Stimulated activated CD4-positive, alpha-beta T cell treated with anti-CD3 and anti-CD28 coated beads, Interleukin-12 subunit alpha, Interleukin-12 subunit beta, amount 100 ng/mL, for 4 hours (primary cell): ENCODE measurements at regions not wholly inside any gene's neighbourhood (a gene's known extent, or its start where the extent isn't known, plus 50 kb on each side); places are given as distances from the start of the nearest gene placed in this dataset.

Source experiments
- DNase-seq: peaks from one replicate; pipeline ENCODE4 v3.0.0-alpha.2; 2020

DNA sequence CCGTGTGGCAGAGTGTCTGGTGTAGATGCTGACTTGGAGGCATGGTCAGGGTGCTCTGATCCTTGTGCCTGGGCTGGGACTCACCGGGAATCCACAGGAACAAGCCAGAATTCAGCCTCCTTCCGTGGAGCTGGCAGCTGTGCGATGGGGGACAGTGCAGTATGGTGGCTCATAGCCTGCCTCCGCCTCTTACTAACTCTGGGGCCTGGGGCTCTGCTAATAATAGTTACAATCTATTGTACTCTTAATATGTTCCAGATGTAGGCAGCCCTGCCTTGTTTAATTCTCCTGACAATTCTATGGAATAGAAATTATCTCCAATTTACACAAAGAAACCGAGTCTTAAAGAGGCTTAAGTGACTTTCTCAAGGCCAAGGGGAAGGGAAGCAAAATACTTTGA lies 77.6 kb downstream of the PCDH1 start:
- no peak for DNase-seq

DNA sequence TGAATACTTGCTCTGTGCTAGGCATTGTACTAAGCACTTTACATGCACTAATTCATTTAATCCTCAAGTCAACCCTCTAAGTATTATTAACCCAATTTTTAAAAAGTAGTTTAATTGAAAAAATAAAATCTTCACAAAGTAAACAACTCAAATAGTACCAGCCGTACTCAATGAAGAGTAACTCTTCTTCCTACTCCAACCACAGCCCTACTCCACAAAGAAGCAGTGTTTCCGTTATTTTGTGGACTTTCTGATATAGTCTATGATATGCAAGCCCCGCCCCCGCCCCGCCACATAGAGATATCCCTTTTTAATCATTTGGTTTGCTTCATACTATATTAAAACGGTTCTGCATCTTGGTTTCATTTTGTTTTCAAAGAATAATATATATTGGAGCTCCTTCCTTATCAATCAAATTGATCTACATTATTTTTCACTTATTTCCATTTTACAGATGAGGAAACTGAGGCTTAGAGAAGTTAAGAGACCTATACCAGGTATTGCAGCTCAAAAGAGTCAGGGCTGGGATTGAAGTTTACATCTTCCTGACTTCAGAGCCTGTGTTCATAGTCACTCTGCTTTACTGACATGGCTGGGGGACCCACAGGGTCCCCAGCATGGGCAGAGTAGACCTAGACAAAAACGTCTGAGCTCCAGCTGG lies 78.6 kb downstream of the PCDH1 start:
- no peak for DNase-seq

DNA sequence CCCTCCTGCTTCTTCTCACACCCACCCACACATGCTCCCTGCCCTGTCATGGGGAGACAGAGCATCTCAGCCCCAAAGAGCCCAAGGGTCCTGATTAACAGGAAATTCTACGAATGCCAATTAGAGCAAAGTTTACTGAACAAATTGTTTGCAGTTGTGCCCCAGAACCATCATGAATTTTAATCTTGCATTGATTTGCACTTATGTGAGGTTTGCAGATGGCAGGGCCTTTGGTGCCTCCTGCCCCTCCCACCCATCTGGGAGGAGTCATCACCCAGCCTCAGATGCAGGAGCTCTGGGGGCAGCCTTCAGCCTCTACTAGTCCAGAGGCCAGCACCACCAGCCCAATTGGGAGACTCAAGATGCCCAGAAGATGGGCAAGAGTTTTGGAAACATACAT lies 80.8 kb downstream of the PCDH1 start:
- DNase-seq: no peak

DNA sequence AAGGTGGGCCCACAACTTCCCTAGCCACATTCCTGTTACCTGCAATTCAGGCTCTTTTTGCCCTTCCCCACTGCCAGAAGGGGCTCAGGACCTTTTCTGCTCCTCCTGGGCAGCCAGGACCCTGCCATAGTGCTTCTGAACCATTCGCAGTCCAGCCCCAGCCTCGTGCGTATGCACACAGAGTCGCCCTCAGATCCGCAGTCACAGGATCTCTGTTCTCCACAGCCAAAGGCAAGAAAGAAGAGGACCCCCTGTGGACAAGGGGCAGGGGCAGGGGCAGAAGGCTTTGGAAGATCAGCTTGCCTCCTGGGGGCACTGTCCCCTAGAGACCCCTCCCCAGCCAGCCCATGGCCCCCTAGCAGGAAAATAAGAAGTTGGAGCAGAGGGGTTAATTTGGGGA lies 82.8 kb downstream of the PCDH1 start:
- DNase-seq: no peak

DNA sequence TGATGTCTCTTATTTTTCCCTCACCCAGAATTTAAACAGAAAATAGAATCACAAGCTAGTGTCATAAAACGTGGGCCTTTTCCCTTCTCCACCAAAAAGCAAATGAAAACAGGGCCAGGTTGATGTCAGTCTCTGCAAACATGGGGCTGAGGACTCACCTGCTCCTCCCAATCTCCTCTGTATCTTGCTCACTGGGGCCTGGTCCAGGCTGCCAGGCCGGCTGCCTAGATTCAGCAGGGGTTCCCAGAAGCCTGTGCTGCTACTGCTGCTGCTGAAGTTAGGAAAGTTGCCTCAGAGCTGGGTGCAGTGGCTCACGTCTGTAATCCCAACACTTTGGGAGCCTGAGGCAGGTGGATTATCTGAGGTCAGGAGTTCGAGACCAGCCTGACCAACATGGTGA lies 84.3 kb downstream of the PCDH1 start:
- no peak for DNase-seq

DNA sequence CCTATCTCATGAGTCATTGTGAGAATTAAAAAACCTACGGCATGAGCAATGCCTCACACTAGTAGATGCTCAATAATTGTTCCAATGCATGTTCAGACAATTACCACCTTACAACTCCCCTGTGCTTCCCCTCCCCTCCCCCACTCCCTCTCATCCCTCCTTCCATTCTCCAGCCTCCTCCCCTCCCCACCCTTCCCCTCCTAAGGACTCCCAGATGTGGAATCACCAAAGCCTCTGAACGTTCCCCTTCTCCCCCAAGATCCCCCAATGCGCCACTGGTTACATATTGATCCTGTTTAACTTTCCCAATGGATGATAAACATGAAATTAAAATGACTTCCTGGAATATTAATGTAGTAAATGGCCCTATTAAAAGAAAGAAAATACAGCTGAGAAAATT lies 84.8 kb downstream of the PCDH1 start:
- DNase-seq: no peak

DNA sequence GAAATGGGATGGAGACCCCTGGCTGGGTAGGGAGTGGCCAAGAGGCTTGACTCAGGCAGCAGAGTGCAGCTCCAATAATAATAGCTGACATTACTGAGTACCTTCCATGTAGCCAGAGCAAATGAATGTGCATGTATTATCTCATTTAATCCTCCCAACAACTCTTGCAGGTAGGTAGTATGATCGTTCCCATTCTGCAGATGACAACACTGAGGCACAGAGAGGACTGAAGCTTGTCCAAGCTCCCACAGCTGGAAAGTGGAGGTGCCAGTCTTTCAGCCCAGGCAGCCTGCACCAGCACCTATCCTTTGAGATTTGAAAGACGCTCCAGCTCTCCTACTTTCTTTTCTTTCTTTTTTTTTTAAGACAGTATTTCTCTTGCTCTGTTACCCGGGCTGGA lies 87.6 kb downstream of the PCDH1 start:
- no peak for DNase-seq

DNA sequence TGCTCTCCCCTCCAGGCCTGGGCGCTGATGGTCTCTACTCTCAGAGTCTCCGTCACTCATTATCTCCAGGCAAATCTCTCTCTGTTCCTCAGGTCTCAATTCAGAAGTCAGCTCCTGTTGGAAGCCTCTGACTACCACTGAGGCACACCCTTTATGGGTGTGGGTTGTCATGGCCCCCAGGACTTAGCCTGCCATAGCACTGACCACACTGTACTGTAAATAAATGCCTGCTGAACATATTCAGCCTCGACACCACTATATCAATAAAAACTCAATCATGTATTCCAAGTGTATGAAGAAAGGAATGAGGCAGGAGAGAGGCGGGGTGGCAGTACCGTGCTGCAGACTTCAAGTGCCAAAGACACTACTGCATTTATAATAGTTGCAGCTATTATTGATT lies 88.9 kb downstream of the PCDH1 start:
- DNase-seq: no peak

DNA sequence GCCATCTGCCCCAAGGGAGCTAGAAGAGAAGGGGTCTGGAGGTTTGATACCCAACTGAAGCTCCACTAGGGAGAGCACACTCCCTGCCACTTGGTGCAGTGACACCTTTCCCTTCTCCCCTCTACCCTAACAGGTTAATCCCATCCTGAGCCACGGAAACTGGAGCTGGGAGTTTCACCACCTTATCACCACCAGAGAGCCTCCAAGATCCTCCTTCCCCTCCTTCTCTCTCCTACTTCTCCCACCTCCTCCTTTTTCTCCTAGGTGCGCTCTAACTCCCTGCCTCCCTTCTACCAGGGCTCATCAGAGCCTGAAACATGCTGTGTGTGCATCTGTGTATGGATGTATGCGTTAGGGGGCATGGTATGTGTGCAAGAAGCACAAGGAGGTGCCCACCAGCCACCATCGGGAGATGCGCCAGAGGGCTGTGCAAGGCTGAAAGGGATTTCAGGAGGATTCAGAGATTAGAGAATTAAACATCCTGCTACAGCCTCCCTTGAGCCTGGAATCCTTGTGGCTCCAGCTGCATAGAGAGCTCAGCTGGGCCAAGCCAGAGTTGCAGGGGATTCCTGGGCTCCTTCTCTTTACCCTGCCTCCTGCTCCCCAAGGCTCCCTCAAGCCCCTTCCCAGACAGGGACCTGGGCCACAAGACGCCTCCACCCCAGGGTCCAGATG lies 89.8 kb downstream of the PCDH1 start:
- DNase-seq: no peak

DNA sequence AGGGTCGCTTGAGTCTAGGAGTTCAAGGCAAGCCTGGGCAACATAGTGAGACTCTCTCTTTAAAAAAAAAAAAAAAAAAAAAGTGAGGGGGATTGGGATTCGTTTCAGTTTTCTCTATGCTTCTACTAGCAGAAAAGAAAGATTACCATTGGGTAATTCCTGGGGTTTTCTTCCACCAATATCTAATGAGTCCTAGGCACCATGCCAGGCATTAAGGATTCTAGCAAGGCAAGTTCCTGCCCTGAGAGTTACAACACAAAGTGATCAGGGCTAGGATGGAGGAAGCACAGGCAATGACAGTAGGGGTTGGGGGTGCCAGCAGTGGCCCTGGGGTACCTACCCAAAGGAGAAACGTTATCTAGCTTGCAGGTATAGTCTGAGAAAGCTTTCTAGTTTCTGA lies 90.8 kb downstream of the PCDH1 start:
- no peak for DNase-seq

DNA sequence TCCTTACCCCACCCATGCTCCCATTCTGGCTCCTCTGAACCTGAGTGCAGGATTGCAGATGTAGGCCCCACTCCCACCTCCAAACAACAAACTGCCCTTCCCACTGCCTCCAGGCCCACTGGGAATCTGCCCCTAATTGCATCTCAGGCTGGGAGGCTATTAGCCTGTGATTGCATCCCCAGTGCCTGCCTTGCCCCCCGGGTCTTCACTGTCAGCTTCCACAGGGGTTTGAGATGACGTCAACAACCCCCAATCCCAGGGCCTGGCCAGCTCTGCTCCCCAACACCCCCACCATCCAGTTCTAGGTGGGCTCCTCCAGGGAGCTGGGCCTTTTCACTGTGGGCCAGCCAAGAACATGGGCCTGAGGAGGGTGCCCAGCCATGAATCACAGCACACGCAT lies 91.5 kb downstream of the PCDH1 start:
- DNase-seq: no peak

DNA sequence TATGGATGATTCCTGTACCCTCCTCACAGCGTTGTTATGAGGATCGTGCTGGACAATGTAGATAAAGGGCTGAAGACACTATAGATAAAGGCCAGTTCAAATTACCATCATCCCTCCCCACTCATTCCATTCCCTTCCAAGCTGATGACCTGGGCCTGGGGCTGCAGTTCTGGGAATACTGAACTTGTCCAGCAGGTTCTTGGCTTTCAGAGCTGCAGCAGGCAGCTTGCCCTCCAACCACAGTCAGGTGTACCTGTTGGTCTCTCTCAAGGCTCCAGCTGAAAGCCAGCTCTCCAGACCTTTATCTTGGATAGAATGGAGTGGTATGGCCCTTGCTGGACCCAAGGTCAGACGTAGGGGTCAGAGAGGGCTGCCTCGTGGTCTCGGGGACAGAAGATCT lies 92.5 kb downstream of the PCDH1 start:
- DNase-seq: no peak

DNA sequence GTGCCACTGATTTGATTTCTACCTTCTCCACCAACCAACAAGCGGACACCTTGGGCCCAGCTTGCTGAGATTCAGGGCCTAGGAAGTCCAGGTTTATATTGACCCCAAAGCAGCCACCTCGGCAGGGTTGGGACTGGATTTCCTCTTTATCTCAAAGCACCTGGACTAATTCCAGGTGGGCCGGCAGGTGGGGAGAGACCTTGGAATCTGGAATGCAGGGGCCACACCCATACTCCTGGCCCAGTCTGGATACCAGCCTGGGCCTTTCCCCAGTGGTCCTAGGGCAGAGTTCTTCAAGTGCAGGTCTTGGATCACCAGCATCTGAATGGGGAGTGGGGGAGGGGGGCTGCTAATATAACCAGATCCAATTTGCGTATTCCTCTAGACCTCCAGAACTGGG lies 93.1 kb downstream of the PCDH1 start:
- no peak for DNase-seq

DNA sequence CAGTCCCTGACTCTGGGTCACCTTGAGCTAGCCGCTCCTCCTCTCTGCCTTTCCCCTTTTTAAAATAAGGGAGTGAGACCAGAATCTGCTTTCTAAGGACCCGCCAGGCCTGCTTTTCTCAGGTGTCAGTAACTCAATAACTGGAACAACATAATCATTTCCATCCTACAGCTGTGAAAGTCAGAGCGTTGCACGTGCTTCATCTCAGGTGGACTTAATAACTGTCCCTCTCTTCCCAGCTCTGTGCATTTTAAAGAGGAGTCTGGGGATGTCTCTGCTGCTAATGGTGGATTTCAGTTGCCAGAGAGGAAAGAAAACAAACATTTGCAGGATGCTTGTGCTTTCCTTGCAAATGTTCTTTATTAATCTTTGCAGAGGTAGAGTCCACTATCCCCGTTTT lies 93.7 kb downstream of the PCDH1 start:
- DNase-seq: no peak

DNA sequence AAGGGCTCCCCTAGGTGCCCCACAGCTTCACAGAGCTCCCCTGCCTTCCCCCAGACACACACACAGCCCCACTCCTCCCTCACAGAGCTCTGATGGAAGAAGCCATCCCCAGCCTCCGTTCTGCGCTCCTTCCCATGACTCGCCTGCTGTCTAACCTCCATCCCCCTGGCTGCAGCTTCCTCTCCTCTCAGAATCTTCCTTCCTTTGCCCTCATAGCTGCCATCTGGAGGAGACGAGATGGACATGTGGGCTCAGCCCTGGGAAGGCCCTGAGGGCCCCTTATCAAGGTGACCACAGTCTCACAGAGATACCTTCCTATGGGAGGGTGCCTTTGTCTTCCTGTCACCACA lies 94.3 kb downstream of the PCDH1 start:
- DNase-seq: no peak

DNA sequence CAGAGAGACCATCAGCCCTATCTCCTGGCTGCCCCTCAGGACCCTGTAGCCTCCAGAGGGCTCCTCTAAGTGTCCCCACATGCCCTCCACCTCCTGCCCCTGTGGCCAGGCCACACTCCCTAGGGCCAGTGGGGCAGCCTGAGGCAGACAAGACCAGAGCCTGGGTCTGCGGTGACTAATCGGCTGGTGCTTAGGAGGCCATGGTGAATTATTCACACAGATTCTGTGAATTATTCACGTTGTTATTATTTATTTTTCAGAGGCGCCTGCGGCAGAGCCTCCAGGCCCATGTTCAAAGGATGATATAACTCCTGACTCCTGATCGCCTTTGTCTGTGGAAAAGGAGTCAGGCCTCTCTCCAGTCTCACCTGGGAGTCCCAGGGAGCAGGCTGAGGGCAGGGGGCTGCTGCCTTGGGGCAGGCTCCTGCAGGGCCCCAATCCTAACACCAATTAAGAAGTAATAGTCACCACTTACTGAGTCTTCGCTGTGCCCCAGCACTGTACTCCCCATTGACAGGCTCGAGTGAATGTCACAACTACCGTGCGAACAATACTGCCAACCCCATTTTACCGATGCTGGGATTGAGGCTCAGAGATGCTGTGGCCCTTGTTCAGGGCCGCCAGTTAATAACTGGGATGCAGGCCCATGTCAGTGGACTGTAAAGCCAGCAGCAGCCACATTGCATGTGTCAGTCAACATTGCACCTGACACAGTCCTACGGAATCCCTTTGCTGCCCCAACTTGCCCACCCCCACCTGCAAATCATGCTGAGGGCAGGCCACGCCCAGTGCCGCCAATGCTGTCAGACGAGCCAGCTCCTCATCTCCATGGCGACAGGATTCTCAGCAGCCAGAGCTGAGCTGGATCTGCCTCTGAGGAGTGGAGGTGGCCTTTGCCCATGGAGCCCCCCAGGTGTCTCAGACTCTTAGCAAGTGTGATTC lies 94.9 kb downstream of the PCDH1 start:
- DNase-seq: no peak

DNA sequence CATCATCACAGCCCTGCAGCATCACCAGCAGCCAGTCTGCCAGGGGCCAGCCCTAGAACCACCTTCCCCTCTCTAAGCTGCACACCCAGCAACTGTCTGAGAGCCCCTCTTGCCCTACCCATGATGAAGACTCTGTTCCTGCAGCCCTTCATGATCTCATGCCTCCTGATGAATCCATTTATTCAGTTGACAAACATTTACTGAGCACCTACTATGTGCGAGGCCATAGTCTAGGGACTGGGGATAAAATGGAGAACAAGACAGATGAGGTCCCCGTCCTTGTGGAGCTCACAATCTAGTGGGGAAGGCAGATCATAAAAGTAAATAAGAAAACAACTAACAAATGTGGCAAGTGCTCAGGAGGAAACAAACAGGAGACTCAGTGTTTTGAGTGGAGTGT lies 96.3 kb downstream of the PCDH1 start:
- DNase-seq: no peak

DNA sequence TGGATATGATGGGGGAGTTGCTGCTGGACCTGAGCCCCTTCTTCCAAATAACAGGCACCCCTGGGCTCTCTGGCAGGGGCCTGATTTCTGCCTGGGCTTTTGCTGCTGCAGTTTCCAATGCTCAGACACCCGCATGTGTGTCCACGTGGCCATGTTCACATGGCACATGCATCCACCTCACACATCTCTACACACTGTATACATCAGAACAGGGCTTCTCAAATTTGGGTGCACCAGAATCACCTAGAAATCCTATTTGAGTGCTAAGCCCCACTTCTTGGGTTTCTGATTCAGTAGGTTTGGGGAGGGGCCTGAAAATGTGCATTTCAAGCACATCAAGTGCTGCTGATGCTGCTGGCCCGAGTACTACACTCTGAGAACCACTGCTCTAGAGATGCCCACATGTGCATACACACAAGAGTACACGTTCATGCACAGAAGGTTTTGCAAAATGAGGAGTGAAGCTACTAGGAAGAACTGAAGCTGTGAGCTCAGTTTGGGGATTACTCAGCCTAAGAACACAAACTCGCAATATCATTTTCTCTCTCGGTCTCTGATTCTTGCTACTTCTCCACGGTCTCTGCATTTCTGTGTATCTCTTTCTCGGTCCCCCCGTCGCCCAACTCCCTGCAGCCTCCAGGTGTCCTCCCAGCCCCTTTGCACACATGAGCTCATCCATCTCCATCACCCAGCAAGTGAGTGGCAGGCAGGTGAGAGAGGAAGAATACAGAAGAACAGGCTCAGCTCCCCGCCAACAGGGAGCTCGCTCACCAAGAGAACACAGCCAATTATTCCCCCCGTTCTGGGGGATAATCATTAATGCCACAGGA lies 97.0 kb downstream of the PCDH1 start:
- no peak for DNase-seq

DNA sequence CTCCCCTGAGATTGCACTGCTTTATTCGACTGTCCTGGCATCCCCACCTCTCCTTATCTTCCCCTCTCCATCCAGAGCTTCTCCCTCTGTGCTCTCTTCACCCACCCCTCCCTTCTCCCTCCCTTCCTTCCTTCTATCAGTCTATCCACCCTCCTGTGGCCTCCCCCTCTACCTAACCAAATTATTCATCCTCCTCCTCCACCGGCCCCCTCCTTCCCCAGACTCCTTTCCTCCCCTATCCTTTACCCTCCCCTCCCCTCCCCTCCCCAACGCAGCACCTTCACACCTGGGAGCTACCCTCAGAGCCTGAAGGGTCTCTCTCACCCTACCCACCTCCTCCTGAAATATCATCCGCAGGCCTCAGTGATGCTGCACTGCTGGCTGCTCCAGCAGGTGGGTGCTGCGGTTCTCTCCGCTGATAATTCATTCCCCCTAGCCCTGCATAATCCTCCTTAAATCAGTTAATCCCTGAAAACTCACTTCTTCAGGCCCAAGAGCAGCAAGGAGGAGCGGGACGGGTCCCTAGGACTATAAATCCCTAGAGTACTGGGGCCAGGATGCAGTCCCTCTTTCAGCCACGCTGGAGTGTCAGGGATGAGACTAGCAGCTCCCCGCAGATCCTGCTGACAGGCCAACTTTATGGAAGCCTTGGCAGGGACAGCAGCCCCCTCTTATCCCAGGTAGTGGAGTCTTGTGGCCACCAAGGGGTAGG lies 97.8 kb downstream of the PCDH1 start:
- DNase-seq: no peak

DNA sequence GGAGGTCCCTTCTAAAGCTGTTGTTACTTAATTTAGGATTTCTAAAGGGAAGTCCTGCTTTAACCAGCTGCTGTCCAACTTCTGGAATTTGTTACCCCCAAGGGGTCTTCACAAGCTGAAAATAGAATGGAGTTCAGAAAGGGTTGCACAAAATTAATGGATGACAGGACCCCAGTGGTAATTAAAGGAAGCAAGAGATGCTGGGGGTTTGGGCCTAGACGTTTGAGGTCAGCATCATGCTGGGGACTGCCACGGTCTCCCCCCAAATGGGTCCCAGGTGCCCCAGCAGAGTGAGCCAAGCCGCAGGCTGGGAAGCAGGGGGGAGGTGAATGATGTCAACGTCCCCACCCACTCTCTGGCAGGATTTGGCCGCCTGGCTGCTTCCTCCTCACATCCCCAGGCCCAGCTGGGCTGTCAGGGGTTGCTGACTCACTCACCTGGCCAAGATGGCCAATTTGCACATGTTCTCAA lies 97.5 kb upstream of the ARAP3 start:
- no peak for DNase-seq

DNA sequence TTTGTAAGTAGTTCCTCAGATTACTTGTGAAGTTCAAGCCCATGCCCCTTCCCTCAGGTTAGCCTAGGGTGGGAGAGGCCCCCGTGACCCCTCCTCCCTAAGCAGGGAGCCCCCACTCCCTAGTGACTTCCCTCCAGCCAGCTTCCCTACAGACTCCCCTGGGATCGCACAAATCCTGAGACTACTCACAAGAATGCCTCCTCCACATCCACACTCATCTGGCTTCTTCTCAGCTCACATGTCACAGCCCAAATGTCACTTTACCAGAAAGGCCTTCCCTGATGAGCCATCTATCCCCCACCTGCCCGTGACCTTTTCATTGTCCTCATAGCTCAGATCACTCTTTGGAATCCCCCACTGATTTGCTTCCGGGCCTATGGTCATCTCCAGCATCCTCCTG lies 96.7 kb upstream of the ARAP3 start:
- DNase-seq: no peak

DNA sequence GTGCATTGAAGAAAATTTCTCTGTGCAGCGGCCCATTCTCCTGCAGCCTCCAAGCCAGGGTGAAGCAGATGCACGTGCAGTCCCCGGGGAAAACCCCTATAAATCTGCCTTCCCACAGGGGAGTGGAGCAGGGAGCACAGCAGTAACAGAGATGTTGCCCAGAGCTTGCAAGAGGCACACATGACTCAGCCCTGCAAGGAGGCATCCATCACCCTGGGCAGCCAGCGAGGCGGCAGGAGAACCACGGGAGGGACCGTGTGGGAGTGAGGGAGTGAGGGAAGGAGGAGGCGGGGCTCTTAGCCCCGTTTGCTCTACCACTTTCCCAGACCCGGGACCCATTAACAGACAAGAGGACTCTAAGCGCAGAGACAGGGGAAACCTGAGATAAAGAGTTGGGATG lies 96.2 kb upstream of the ARAP3 start:
- DNase-seq: no peak
